ENCODE measurements at regions not wholly inside any gene's neighbourhood (a gene's known extent, or its start where the extent isn't known, plus 50 kb on each side); places are given as distances from the start of the nearest gene placed in this dataset.

DNA sequence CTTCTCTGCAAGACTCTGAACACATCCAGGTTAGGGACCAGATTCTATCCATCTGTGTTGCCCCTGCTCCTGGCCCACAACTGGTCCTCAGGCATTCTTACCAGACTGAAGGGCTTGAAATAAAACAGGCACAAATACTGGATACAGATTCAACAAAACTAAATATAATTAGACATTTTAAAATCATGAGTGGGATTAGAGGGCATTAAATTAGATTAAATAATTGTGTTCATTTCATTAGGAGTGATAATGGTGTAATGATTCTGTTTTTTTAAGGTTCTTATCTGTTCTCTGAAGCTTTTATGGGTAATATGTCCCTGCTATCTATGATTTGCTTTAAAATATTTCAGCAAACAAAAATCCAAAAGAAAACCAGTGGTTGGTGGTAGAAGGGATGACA is 226.5 kb downstream of the IRS1 start:
- Histone ChIP-seq H3K27ac (ENCODE audit: low read depth in 1 of 2, low read length in 2 of 2) (no peak overlapping the region), H3K4me3 (ENCODE audit: low read depth in 1 of 3, low read length in 3 of 3) (no peak overlapping the region), H3K4me1 (ENCODE audit: control insufficient read depth in 4 of 4, insufficient read depth in 4 of 4, low read length in 3 of 4) (no peaks in the 10 kb centered on the region), H3K9ac (ENCODE audit: low read depth in 1 of 2, low read length in 2 of 2) (no peak overlapping the region), H3K27me3 (ENCODE audit: control insufficient read depth in 4 of 4, insufficient read depth in 4 of 4, low read length in 3 of 4) (no peaks in the 10 kb centered on the region), H3K9me3 (ENCODE audit: control insufficient read depth in 4 of 4, low read length in 3 of 4) (no peaks in the 10 kb centered on the region), H3K36me3 (ENCODE audit: control insufficient read depth in 4 of 4, insufficient read depth in 3 of 4, low read depth in 1 of 4, low read length in 3 of 4) (no peaks in the 10 kb centered on the region)
- no peak for DNase-seq (ENCODE audit: low spot score)
- TF ChIP-seq, protein P1, sequence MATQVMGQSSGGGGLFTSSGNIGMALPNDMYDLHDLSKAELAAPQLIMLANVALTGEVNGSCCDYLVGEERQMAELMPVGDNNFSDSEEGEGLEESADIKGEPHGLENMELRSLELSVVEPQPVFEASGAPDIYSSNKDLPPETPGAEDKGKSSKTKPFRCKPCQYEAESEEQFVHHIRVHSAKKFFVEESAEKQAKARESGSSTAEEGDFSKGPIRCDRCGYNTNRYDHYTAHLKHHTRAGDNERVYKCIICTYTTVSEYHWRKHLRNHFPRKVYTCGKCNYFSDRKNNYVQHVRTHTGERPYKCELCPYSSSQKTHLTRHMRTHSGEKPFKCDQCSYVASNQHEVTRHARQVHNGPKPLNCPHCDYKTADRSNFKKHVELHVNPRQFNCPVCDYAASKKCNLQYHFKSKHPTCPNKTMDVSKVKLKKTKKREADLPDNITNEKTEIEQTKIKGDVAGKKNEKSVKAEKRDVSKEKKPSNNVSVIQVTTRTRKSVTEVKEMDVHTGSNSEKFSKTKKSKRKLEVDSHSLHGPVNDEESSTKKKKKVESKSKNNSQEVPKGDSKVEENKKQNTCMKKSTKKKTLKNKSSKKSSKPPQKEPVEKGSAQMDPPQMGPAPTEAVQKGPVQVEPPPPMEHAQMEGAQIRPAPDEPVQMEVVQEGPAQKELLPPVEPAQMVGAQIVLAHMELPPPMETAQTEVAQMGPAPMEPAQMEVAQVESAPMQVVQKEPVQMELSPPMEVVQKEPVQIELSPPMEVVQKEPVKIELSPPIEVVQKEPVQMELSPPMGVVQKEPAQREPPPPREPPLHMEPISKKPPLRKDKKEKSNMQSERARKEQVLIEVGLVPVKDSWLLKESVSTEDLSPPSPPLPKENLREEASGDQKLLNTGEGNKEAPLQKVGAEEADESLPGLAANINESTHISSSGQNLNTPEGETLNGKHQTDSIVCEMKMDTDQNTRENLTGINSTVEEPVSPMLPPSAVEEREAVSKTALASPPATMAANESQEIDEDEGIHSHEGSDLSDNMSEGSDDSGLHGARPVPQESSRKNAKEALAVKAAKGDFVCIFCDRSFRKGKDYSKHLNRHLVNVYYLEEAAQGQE (IDR thresholded peaks at IDR 0.05) = no peak
- TF ChIP-seq, protein P2, sequence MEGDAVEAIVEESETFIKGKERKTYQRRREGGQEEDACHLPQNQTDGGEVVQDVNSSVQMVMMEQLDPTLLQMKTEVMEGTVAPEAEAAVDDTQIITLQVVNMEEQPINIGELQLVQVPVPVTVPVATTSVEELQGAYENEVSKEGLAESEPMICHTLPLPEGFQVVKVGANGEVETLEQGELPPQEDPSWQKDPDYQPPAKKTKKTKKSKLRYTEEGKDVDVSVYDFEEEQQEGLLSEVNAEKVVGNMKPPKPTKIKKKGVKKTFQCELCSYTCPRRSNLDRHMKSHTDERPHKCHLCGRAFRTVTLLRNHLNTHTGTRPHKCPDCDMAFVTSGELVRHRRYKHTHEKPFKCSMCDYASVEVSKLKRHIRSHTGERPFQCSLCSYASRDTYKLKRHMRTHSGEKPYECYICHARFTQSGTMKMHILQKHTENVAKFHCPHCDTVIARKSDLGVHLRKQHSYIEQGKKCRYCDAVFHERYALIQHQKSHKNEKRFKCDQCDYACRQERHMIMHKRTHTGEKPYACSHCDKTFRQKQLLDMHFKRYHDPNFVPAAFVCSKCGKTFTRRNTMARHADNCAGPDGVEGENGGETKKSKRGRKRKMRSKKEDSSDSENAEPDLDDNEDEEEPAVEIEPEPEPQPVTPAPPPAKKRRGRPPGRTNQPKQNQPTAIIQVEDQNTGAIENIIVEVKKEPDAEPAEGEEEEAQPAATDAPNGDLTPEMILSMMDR (IDR thresholded peaks at IDR 0.05; ENCODE audit: low read depth, low read length, missing input control) = no peak
- TF ChIP-seq YY1 (IDR thresholded peaks at IDR 0.05) (no peak), RXRA (IDR thresholded peaks at IDR 0.05) (no peak), SP1 (IDR thresholded peaks at IDR 0.05) (no peak), NR2F2 (IDR thresholded peaks at IDR 0.05) (no peak), GABPA (IDR thresholded peaks at IDR 0.05 in 1 of 2, conservative IDR thresholded peaks at IDR 0.05 in 1 of 2) (no peak), EGR1 (IDR thresholded peaks at IDR 0.05; ENCODE audit: low read depth in 2 of 2) (no peak), JUND (IDR thresholded peaks at IDR 0.05) (no peak), HNF4G (IDR thresholded peaks at IDR 0.05) (no peak), HNF4A (conservative IDR thresholded peaks at IDR 0.05) (no peak), FOXA2 (IDR thresholded peaks at IDR 0.05) (no peak), FOXA1 (IDR thresholded peaks at IDR 0.05) (no peak), TAF1 (conservative IDR thresholded peaks at IDR 0.05) (no peak), RAD21 (IDR thresholded peaks at IDR 0.05) (no peak)
- TF ChIP-seq, protein P3, sequence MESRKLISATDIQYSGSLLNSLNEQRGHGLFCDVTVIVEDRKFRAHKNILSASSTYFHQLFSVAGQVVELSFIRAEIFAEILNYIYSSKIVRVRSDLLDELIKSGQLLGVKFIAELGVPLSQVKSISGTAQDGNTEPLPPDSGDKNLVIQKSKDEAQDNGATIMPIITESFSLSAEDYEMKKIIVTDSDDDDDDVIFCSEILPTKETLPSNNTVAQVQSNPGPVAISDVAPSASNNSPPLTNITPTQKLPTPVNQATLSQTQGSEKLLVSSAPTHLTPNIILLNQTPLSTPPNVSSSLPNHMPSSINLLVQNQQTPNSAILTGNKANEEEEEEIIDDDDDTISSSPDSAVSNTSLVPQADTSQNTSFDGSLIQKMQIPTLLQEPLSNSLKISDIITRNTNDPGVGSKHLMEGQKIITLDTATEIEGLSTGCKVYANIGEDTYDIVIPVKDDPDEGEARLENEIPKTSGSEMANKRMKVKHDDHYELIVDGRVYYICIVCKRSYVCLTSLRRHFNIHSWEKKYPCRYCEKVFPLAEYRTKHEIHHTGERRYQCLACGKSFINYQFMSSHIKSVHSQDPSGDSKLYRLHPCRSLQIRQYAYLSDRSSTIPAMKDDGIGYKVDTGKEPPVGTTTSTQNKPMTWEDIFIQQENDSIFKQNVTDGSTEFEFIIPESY (IDR thresholded peaks at IDR 0.05) = no peak
- TF ChIP-seq, protein P4, sequence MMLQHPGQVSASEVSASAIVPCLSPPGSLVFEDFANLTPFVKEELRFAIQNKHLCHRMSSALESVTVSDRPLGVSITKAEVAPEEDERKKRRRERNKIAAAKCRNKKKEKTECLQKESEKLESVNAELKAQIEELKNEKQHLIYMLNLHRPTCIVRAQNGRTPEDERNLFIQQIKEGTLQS (IDR thresholded peaks at IDR 0.05) = no peak
- TF ChIP-seq, protein P5, sequence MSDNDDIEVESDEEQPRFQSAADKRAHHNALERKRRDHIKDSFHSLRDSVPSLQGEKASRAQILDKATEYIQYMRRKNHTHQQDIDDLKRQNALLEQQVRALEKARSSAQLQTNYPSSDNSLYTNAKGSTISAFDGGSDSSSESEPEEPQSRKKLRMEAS (IDR thresholded peaks at IDR 0.05) = no peak

Measured in liver (tissue), 7 donors.